ENCODE measurements at regions not wholly inside any gene's neighbourhood (a gene's known extent, or its start where the extent isn't known, plus 50 kb on each side); places are given as distances from the start of the nearest gene placed in this dataset.

GRCh38 chr7:31192986-31193385 is 140.9 kb downstream of the ADCYAP1R1 start:
- Histone ChIP-seq H3K14ac (ENCODE audit: low read length) (no peak overlapping the region), H2BK120ac (ENCODE audit: low read depth, low read length) (no peak overlapping the region), H2BK12ac (ENCODE audit: low read length) (no peak overlapping the region), H3K27me3 (ENCODE audit: control insufficient read depth in 3 of 3, insufficient read depth in 3 of 3, low read depth in 1 of 3, low read length in 3 of 3) (no peaks in the 10 kb centered on the region), H3K36me3 (replicated peaks in 1 of 2; ENCODE audit: control insufficient read depth in 2 of 2, insufficient read depth in 2 of 2, low read length in 2 of 2) (no peaks in the 10 kb centered on the region), H2BK15ac (ENCODE audit: low read length) (no peak overlapping the region), H3K4ac (ENCODE audit: low read length) (no peak overlapping the region), H3K23ac (ENCODE audit: low read depth, low read length, poor library complexity) (no peak overlapping the region), H3K18ac (ENCODE audit: low read length) (no peak overlapping the region), H2AFZ (ENCODE audit: low read length) (peak overlapping the region; percentile 87), H3K27ac (replicated peaks; ENCODE audit: low read length) (no peak overlapping the region), H2AK5ac (ENCODE audit: low read depth, low read length) (no peak overlapping the region), H3K4me2 (ENCODE audit: insufficient read depth, low read length, poor library complexity, severe bottlenecking) (no peak overlapping the region), H3K9me3 (replicated peaks in 1 of 2; ENCODE audit: control insufficient read depth in 2 of 2, insufficient read depth in 1 of 2, low read depth in 1 of 2, low read length in 2 of 2) (peaks cover 0 to 2% of the 10 kb centered on the region in 2 donors), H3K4me1 (ENCODE audit: control insufficient read depth in 2 of 2, insufficient read depth in 1 of 2, low read depth in 1 of 2, low read length in 2 of 2) (peaks cover 0 to 2% of the 10 kb centered on the region in 2 donors), H3K4me3 (ENCODE audit: low read length in 2 of 2) (no peak overlapping the region), H3K79me1 (ENCODE audit: low read depth, low read length) (no peaks in the 10 kb centered on the region), H3K9ac (ENCODE audit: low read depth, low read length, poor library complexity) (no peak overlapping the region), H4K8ac (ENCODE audit: low read depth, low read length) (no peak overlapping the region), H2BK5ac (ENCODE audit: low read length) (no peak overlapping the region), H4K91ac (ENCODE audit: low read depth, low read length, poor library complexity) (no peak overlapping the region)
- DNase-seq (ENCODE audit: low spot score) = peak; percentile 71
- no CpG with 5 or more reads among the region's 27 CpGs for WGBS, 2 donors (ENCODE audit: extremely low coverage in 2 of 2, insufficient read length in 2 of 2, insufficient replicate concordance in 1 of 2)

- Histone ChIP-seq H3K18ac (ENCODE audit: low read length) (no peak overlapping the region), H3K4me3 (ENCODE audit: low read length in 2 of 2) (no peak overlapping the region), H2AFZ (ENCODE audit: low read length) (no peak overlapping the region), H2BK120ac (ENCODE audit: low read depth, low read length) (no peak overlapping the region), H4K91ac (ENCODE audit: low read depth, low read length, poor library complexity) (no peak overlapping the region), H3K4me1 (ENCODE audit: control insufficient read depth in 2 of 2, insufficient read depth in 1 of 2, low read depth in 1 of 2, low read length in 2 of 2) (peaks cover 0 to 3% of the 10 kb centered on the region in 2 donors), H3K9ac (ENCODE audit: low read depth, low read length, poor library complexity) (no peak overlapping the region), H2AK5ac (ENCODE audit: low read depth, low read length) (no peak overlapping the region), H3K23ac (ENCODE audit: low read depth, low read length, poor library complexity) (no peak overlapping the region), H3K4me2 (ENCODE audit: insufficient read depth, low read length, poor library complexity, severe bottlenecking) (no peak overlapping the region), H3K14ac (ENCODE audit: low read length) (no peak overlapping the region), H3K79me1 (ENCODE audit: low read depth, low read length) (no peaks in the 10 kb centered on the region), H3K27me3 (ENCODE audit: control insufficient read depth in 3 of 3, insufficient read depth in 3 of 3, low read depth in 1 of 3, low read length in 3 of 3) (no peaks in the 10 kb centered on the region), H2BK5ac (ENCODE audit: low read length) (no peak overlapping the region), H3K36me3 (replicated peaks in 1 of 2; ENCODE audit: control insufficient read depth in 2 of 2, insufficient read depth in 2 of 2, low read length in 2 of 2) (no peaks in the 10 kb centered on the region), H2BK15ac (ENCODE audit: low read length) (no peak overlapping the region), H4K8ac (ENCODE audit: low read depth, low read length) (no peak overlapping the region), H3K4ac (ENCODE audit: low read length) (no peak overlapping the region), H2BK12ac (ENCODE audit: low read length) (no peak overlapping the region), H3K9me3 (replicated peaks in 1 of 2; ENCODE audit: control insufficient read depth in 2 of 2, insufficient read depth in 1 of 2, low read depth in 1 of 2, low read length in 2 of 2) (no peaks in the 10 kb centered on the region), H3K27ac (replicated peaks; ENCODE audit: low read length) (no peak overlapping the region)
- WGBS, 2 donors (ENCODE audit: extremely low coverage in 2 of 2, insufficient read length in 2 of 2, insufficient replicate concordance in 1 of 2) = no CpG with 5 or more reads among the region's 3 CpGs
- no peak for DNase-seq (ENCODE audit: low spot score)
Measured at GRCh38 chr7:31190906-31191305, 138.8 kb downstream of the ADCYAP1R1 start.

GRCh38 chr7:31186202-31186601 is 134.1 kb downstream of the ADCYAP1R1 start:
- Histone ChIP-seq H2AK5ac (ENCODE audit: low read depth, low read length) (no peak overlapping the region), H2BK120ac (ENCODE audit: low read depth, low read length) (no peak overlapping the region), H3K4me1 (ENCODE audit: control insufficient read depth in 2 of 2, insufficient read depth in 1 of 2, low read depth in 1 of 2, low read length in 2 of 2) (peaks cover 0 to 5% of the 10 kb centered on the region in 2 donors), H3K9ac (ENCODE audit: low read depth, low read length, poor library complexity) (no peak overlapping the region), H3K27me3 (ENCODE audit: control insufficient read depth in 3 of 3, insufficient read depth in 3 of 3, low read depth in 1 of 3, low read length in 3 of 3) (no peaks in the 10 kb centered on the region), H3K79me1 (ENCODE audit: low read depth, low read length) (no peaks in the 10 kb centered on the region), H3K9me3 (replicated peaks in 1 of 2; ENCODE audit: control insufficient read depth in 2 of 2, insufficient read depth in 1 of 2, low read depth in 1 of 2, low read length in 2 of 2) (no peaks in the 10 kb centered on the region), H2AFZ (ENCODE audit: low read length) (peak overlapping the region; percentile 75), H3K18ac (ENCODE audit: low read length) (no peak overlapping the region), H3K4me2 (ENCODE audit: insufficient read depth, low read length, poor library complexity, severe bottlenecking) (no peak overlapping the region), H2BK12ac (ENCODE audit: low read length) (no peak overlapping the region), H3K36me3 (replicated peaks in 1 of 2; ENCODE audit: control insufficient read depth in 2 of 2, insufficient read depth in 2 of 2, low read length in 2 of 2) (no peaks in the 10 kb centered on the region), H4K91ac (ENCODE audit: low read depth, low read length, poor library complexity) (no peak overlapping the region), H3K14ac (ENCODE audit: low read length) (no peak overlapping the region), H3K4ac (ENCODE audit: low read length) (no peak overlapping the region), H2BK15ac (ENCODE audit: low read length) (no peak overlapping the region), H4K8ac (ENCODE audit: low read depth, low read length) (no peak overlapping the region), H3K4me3 (ENCODE audit: low read length in 2 of 2) (no peak overlapping the region), H3K23ac (ENCODE audit: low read depth, low read length, poor library complexity) (no peak overlapping the region), H3K27ac (replicated peaks; ENCODE audit: low read length) (no peak overlapping the region), H2BK5ac (ENCODE audit: low read length) (no peak overlapping the region)
- no CpG with 5 or more reads among the region's 1 CpG for WGBS, 2 donors (ENCODE audit: extremely low coverage in 2 of 2, insufficient read length in 2 of 2, insufficient replicate concordance in 1 of 2)
- no peak for DNase-seq (ENCODE audit: low spot score)

GRCh38 chr7:31175672-31176071 is 123.6 kb downstream of the ADCYAP1R1 start:
- H2BK120ac ChIP-seq (ENCODE audit: low read depth, low read length) = no peak overlapping the region
- H2BK5ac ChIP-seq (ENCODE audit: low read length) = no peak overlapping the region
- H3K14ac ChIP-seq (ENCODE audit: low read length) = no peak overlapping the region
- no peak overlapping the region for H2AFZ ChIP-seq (ENCODE audit: low read length)
- no peak overlapping the region for H3K4me3 ChIP-seq (ENCODE audit: low read length in 2 of 2)
- no peaks in the 10 kb centered on the region for H3K27me3 ChIP-seq (ENCODE audit: control insufficient read depth in 3 of 3, insufficient read depth in 3 of 3, low read depth in 1 of 3, low read length in 3 of 3)
- no peak overlapping the region for H3K4me2 ChIP-seq (ENCODE audit: insufficient read depth, low read length, poor library complexity, severe bottlenecking)
- no CpG with 5 or more reads among the region's 3 CpGs for WGBS, 2 donors (ENCODE audit: extremely low coverage in 2 of 2, insufficient read length in 2 of 2, insufficient replicate concordance in 1 of 2)
- H3K36me3 ChIP-seq (replicated peaks in 1 of 2; ENCODE audit: control insufficient read depth in 2 of 2, insufficient read depth in 2 of 2, low read length in 2 of 2) = no peaks in the 10 kb centered on the region
- H3K4me1 ChIP-seq (ENCODE audit: control insufficient read depth in 2 of 2, insufficient read depth in 1 of 2, low read depth in 1 of 2, low read length in 2 of 2) = no peaks in the 10 kb centered on the region
- H2AK5ac ChIP-seq (ENCODE audit: low read depth, low read length) = no peak overlapping the region
- no peak overlapping the region for H3K27ac ChIP-seq (replicated peaks; ENCODE audit: low read length)
- H2BK12ac ChIP-seq (ENCODE audit: low read length) = no peak overlapping the region
- no peak for DNase-seq (ENCODE audit: low spot score)
- no peak overlapping the region for H4K8ac ChIP-seq (ENCODE audit: low read depth, low read length)
- H3K18ac ChIP-seq (ENCODE audit: low read length) = no peak overlapping the region
- H3K79me1 ChIP-seq (ENCODE audit: low read depth, low read length) = no peaks in the 10 kb centered on the region
- no peak overlapping the region for H4K91ac ChIP-seq (ENCODE audit: low read depth, low read length, poor library complexity)
- no peak overlapping the region for H3K4ac ChIP-seq (ENCODE audit: low read length)
- no peak overlapping the region for H3K23ac ChIP-seq (ENCODE audit: low read depth, low read length, poor library complexity)
- H3K9me3 ChIP-seq (replicated peaks in 1 of 2; ENCODE audit: control insufficient read depth in 2 of 2, insufficient read depth in 1 of 2, low read depth in 1 of 2, low read length in 2 of 2) = no peaks in the 10 kb centered on the region
- H3K9ac ChIP-seq (ENCODE audit: low read depth, low read length, poor library complexity) = no peak overlapping the region
- no peak overlapping the region for H2BK15ac ChIP-seq (ENCODE audit: low read length)

Data from neuronal stem cell (in vitro differentiated cells).